PC-3 (cell line): ENCODE measurements at regions not wholly inside any gene's neighbourhood (a gene's known extent, or its start where the extent isn't known, plus 50 kb on each side); places are given as distances from the start of the nearest gene placed in this dataset.

Experiments
- ATAC-seq: fragments of 200-7000 bp; cut with Tn5 transposase; 2 replicates; pipeline ENCODE4 v1.9.1; 2020; ENCODE audit warnings: mild to moderate bottlenecking, moderate library complexity
- BruUV-seq: library from RNA; stranded (reverse); fragments of 400-500 nt; replicated peaks from 2 replicates; lab custom pipeline; 2021; lab: Mats Ljungman, UMichigan
- CTCF ChIA-PET: fragments of 300-600 bp; sonication (Branson Sonifier 250); formaldehyde crosslinking; loops from one replicate; lab custom pipeline; 2022; ENCODE audit warnings: antibody characterized with exemption; lab: Charles Lee
- POLR2A ChIA-PET: fragments of 300-600 bp; sonication (Branson Sonifier 250); formaldehyde crosslinking; loops from one replicate; lab custom pipeline; 2022; ENCODE audit warnings: antibody characterized with exemption; ENCODE audit not compliant: unreplicated experiment; lab: Charles Lee
- DNase-seq: peaks from one replicate; pipeline ENCODE4 v3.0.0-alpha.2; 2015
- H2AFZ ChIP-seq: fragments of 300-600 bp; sonication (generic); 2 replicates; pipeline ENCODE4 v1.6.0; 2016; ENCODE audit warnings: antibody characterized with exemption, low read length
- H3F3A ChIP-seq: fragments of 300-600 bp; sonication (generic); one replicate; pipeline ENCODE4 v1.6.0; 2017; ENCODE audit warnings: antibody characterized with exemption, low read length, control low read depth, mild to moderate bottlenecking; ENCODE audit not compliant: unreplicated experiment
- H3K27ac ChIP-seq: fragments of 300-600 bp; sonication (generic); 2 replicates; pipeline ENCODE4 v1.5.1; 2016; ENCODE audit warnings: mild to moderate bottlenecking, low read length
- H3K27me3 ChIP-seq: fragments of 300-600 bp; sonication (generic); 2 replicates; pipeline ENCODE4 v1.6.1; 2016; ENCODE audit warnings: low read length, mixed read lengths
- H3K36me3 ChIP-seq: fragments of 300-600 bp; sonication (generic); 2 replicates; pipeline ENCODE4 v1.6.1; 2016; ENCODE audit warnings: low read depth, mixed run types, low read length, mixed read lengths
- H3K4me1 ChIP-seq: fragments of 300-600 bp; sonication (generic); 2 replicates; pipeline ENCODE4 v1.5.1; 2016; ENCODE audit warnings: low read length; ENCODE audit not compliant: insufficient read depth
- H3K4me2 ChIP-seq: fragments of 300-600 bp; sonication (generic); 2 replicates; pipeline ENCODE4 v1.6.0; 2016; ENCODE audit warnings: low read length
- H3K4me3 ChIP-seq: fragments of 300-600 bp; sonication (generic); 2 replicates; pipeline ENCODE4 v1.5.1; 2016; ENCODE audit warnings: mild to moderate bottlenecking, low read length, mixed read lengths
- H3K79me2 ChIP-seq: fragments of 300-600 bp; sonication (generic); 2 replicates; pipeline ENCODE4 v1.6.1; 2017; ENCODE audit warnings: low read length, mixed read lengths
- H3K9ac ChIP-seq: fragments of 300-600 bp; sonication (generic); 2 replicates; pipeline ENCODE4 v1.6.0; 2016; ENCODE audit warnings: mild to moderate bottlenecking, low read length
- H3K9me2 ChIP-seq: fragments of 300-600 bp; sonication (generic); replicated peaks from 2 replicates; pipeline ENCODE4 v1.6.1; 2016; ENCODE audit warnings: mixed run types, low read length, mixed read lengths
- H3K9me3 ChIP-seq: fragments of 300-600 bp; sonication (generic); 2 replicates; pipeline ENCODE4 v1.6.1; 2016; ENCODE audit warnings: low read length, mixed read lengths
- H4K20me1 ChIP-seq: fragments of 300-600 bp; sonication (generic); 2 replicates; pipeline ENCODE4 v1.6.1; 2016; ENCODE audit warnings: low read length, mixed read lengths
- EZH2 ChIP-seq: fragments of 300-600 bp; sonication (generic); IDR thresholded peaks from one replicate; pipeline ENCODE4 v1.6.1; 2017; ENCODE audit warnings: antibody characterized with exemption, mild to moderate bottlenecking, low read length; ENCODE audit not compliant: unreplicated experiment
- EZH2phosphoT487 ChIP-seq: fragments of 300-600 bp; sonication (generic); IDR thresholded peaks from 2 replicates; pipeline ENCODE4 v1.6.1; 2018; ENCODE audit warnings: mild to moderate bottlenecking, antibody characterized with exemption, low read length, borderline replicate concordance
- intact Hi-C: fragments of 100-400 bp; cut with micrococcal nuclease; formaldehyde crosslinking; loops from 2 replicates; pipeline ENCODE4 v1.9.0; 2023
- TF ChIP-seq, protein P1 (sequence below): fragments of 300-600 bp; sonication (generic); conservative IDR thresholded peaks from 2 replicates; pipeline ENCODE4 v1.5.1; 2017; ENCODE audit warnings: antibody characterized with exemption, low read depth, mild to moderate bottlenecking, low read length

DNA sequence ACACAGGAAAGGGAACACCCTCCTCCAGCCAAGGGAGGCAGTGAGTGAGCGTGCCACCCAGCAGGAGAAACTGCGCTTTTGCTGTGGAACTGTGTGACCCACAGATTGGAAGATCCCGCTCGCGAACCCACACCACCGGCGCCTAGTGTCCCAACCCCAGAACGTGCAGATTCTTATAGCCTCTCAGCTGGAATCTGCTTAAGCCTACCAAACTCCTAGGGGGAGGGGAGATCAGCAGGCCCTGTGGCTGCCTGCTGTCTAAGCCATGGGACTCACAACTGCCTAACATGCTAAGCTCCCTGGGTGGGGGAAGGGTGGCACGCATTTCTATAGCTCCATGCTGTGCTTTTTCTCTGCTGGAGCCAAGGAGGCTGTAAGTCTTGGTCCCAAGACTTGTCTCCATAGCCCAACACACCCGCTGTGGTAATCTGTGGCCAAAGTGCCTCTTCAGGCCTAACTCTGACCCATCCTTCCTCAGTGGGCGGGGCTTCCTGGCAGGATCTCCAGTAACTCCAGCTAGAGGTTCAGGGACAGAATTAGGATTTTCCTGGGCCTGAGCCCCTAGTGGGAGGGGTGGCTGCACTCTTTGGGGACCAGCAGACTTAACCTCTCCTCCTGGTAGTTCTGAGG lies 485.0 kb downstream of the TAF11L14 start:
- ChIA-PET POLR2A (no interaction called here), CTCF (no interaction called here)
- H3K9me3 ChIP-seq: no peaks in the 10 kb centered on the region
- H3K27ac ChIP-seq: no peak overlapping the region
- TF ChIP-seq EZH2phosphoT487: no peak
- TF ChIP-seq, protein P1, sequence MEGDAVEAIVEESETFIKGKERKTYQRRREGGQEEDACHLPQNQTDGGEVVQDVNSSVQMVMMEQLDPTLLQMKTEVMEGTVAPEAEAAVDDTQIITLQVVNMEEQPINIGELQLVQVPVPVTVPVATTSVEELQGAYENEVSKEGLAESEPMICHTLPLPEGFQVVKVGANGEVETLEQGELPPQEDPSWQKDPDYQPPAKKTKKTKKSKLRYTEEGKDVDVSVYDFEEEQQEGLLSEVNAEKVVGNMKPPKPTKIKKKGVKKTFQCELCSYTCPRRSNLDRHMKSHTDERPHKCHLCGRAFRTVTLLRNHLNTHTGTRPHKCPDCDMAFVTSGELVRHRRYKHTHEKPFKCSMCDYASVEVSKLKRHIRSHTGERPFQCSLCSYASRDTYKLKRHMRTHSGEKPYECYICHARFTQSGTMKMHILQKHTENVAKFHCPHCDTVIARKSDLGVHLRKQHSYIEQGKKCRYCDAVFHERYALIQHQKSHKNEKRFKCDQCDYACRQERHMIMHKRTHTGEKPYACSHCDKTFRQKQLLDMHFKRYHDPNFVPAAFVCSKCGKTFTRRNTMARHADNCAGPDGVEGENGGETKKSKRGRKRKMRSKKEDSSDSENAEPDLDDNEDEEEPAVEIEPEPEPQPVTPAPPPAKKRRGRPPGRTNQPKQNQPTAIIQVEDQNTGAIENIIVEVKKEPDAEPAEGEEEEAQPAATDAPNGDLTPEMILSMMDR: no peak
- TF ChIP-seq EZH2: no peak
- no peaks in the 10 kb centered on the region for H3K27me3 ChIP-seq
- ATAC-seq (no peak), DNase-seq (no peak)
- 0 out of 2 replicates have a peak, but pooled peaks cover under 1% of the 10 kb centered on the region for H3K4me1 ChIP-seq
- H3K36me3 ChIP-seq: no peaks in the 10 kb centered on the region
- BruUV-seq: no TSS peak
- H4K20me1 ChIP-seq: no peaks in the 10 kb centered on the region; the same call in 1 of the 2 replicates
- intact Hi-C loops: loop anchor here (10.0 kb wide), 1 partner anchor 224 kb away; no protein-coding TSS in a partner anchor
- no peak overlapping the region for H3K4me3 ChIP-seq
- H3K9me2 ChIP-seq: no peaks in the 10 kb centered on the region
- H2AFZ ChIP-seq: no peak overlapping the region
- no peak overlapping the region for H3K4me2 ChIP-seq
- H3K79me2 ChIP-seq: no peaks in the 10 kb centered on the region
- H3K9ac ChIP-seq: no peak overlapping the region
- no peaks in the 10 kb centered on the region for H3F3A ChIP-seq

DNA sequence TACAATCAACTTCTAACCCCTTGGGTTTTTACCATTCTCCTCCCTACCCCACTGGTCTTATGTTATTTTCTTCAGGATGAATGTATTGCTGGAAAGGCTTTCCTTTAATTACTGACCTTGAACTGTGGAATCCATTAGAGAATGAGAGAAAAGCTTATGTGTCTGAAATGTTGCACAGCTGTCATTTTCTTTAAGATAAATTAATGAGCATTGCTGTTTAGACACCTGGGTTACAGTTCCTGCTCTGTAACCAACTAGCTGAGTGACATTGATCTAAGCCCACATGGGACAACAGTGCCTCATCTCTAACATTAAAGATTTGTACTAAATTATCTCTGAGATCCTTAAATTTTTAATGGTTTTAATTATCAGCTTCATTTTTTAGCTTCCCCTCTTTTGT lies 507.0 kb downstream of the TAF11L14 start:
- Histone ChIP-seq H3F3A (no peaks in the 10 kb centered on the region), H3K9me2 (no peaks in the 10 kb centered on the region), H2AFZ (no peak overlapping the region), H3K9ac (no peak overlapping the region), H3K9me3 (0 out of 2 replicates have a peak, but pooled peaks cover 6% of the 10 kb centered on the region), H3K4me1 (no peaks in the 10 kb centered on the region), H3K4me2 (no peak overlapping the region), H3K27me3 (no peaks in the 10 kb centered on the region), H4K20me1 (no peaks in the 10 kb centered on the region), H3K27ac (no peak overlapping the region), H3K36me3 (no peaks in the 10 kb centered on the region), H3K4me3 (no peak overlapping the region), H3K79me2 (no peaks in the 10 kb centered on the region)
- ATAC-seq (no peak), DNase-seq (no peak)
- intact Hi-C loops: no loop called here
- POLR2A ChIA-PET: no interaction called here
- CTCF ChIA-PET: no interaction called here
- TF ChIP-seq, protein P1: no peak
- TF ChIP-seq EZH2: no peak
- TF ChIP-seq EZH2phosphoT487: no peak
- no TSS peak for BruUV-seq

DNA sequence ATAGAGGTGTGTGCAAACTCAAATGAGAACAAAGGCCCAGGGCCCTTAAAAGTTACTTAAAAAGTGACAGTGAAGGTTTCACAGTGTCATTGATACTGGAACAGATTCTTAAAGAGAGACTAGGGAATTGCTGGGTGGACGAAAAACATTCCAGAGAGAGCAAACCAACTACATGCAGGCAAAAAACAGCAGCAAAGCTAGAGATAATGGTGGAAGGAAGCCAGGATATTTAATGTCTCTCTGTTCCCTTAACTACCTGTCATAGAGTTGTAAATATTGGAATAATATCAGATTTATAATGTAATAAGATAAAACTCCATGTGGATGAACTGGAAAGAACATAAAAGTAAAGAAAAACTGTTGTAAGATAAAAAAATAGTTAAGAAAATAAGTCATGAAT lies 508.6 kb downstream of the TAF11L14 start:
- no TSS peak for BruUV-seq
- no peak overlapping the region for H3K9ac ChIP-seq
- no peak overlapping the region for H3K4me2 ChIP-seq
- no peaks in the 10 kb centered on the region for H3F3A ChIP-seq
- no peak overlapping the region for H2AFZ ChIP-seq
- no peak overlapping the region for H3K27ac ChIP-seq
- H3K27me3 ChIP-seq: no peaks in the 10 kb centered on the region
- intact Hi-C loops: no loop called here
- 0 out of 2 replicates have a peak, but pooled peaks cover 6% of the 10 kb centered on the region for H3K9me3 ChIP-seq
- no peaks in the 10 kb centered on the region for H3K79me2 ChIP-seq
- no peaks in the 10 kb centered on the region for H3K36me3 ChIP-seq
- DNase-seq (no peak), ATAC-seq (no peak)
- no peak overlapping the region for H3K4me3 ChIP-seq
- ChIA-PET CTCF (no interaction called here), POLR2A (no interaction called here)
- H3K4me1 ChIP-seq: no peaks in the 10 kb centered on the region
- TF ChIP-seq, protein P1: no peak
- TF ChIP-seq EZH2phosphoT487 (no peak), EZH2 (no peak)
- H4K20me1 ChIP-seq: no peaks in the 10 kb centered on the region
- H3K9me2 ChIP-seq: no peaks in the 10 kb centered on the region
